OCI-LY3 (cell line): ENCODE measurements at regions not wholly inside any gene's neighbourhood (a gene's known extent, or its start where the extent isn't known, plus 50 kb on each side); places are given as distances from the start of the nearest gene placed in this dataset.
A peak's percentile ranks its signal among the peaks of the same experiment; 100 is the strongest.

Source experiments
- H2AFZ ChIP-seq: fragments of 200-600, 300-600 bp; shearing (Covaris generic); 2 replicates; pipeline ENCODE4 v1.6.0; 2014; ENCODE audit warnings: antibody characterized with exemption, low read depth, low read length
- H3K27ac ChIP-seq: fragments of 200-600, 300-600 bp; sonication (generic); 2 replicates; pipeline ENCODE4 v1.5.1; 2014; ENCODE audit warnings: mild to moderate bottlenecking, low read length, moderate library complexity, mixed read lengths
- H3K27me3 ChIP-seq: fragments of 200-600, 300-600 bp; sonication (generic); 2 replicates; pipeline ENCODE4 v1.6.1; 2014; ENCODE audit warnings: low read depth, low read length, mixed read lengths
- H3K36me3 ChIP-seq: fragments of 200-600, 300-600 bp; sonication (generic); replicated peaks from 2 replicates; pipeline ENCODE3; 2014; ENCODE audit warnings: low read depth, low read length, mixed read lengths
- H3K4me1 ChIP-seq: fragments of 300-600, 200-600 bp; sonication (generic); 2 replicates; pipeline ENCODE4 v1.6.1; 2014; ENCODE audit warnings: low read length, mixed read lengths
- H3K4me2 ChIP-seq: fragments of 200-600, 300-600 bp; sonication (generic); 2 replicates; pipeline ENCODE4 v1.6.1; 2014; ENCODE audit warnings: low read length, mixed read lengths
- H3K4me3 ChIP-seq: fragments of 300-600, 200-600 bp; sonication (generic); 2 replicates; pipeline ENCODE4 v1.5.1; 2014; ENCODE audit warnings: antibody characterized with exemption, mild to moderate bottlenecking, low read length, moderate library complexity
- H3K79me2 ChIP-seq: fragments of 300-600, 200-600 bp; shearing (Covaris generic); 2 replicates; pipeline ENCODE4 v1.6.1; 2014; ENCODE audit warnings: mild to moderate bottlenecking, low read length, mixed read lengths
- H3K9ac ChIP-seq: fragments of 300-600, 200-600 bp; shearing (Covaris generic); 2 replicates; pipeline ENCODE4 v1.6.0; 2014; ENCODE audit warnings: mild to moderate bottlenecking, low read length, moderate library complexity
- H3K9me3 ChIP-seq: fragments of 200-600, 300-600 bp; shearing (Covaris generic); 2 replicates; pipeline ENCODE4 v1.6.1; 2014; ENCODE audit warnings: low read length, mixed read lengths; ENCODE audit not compliant: insufficient read depth
- H4K20me1 ChIP-seq: fragments of 200-600, 300-600 bp; sonication (generic); 2 replicates; pipeline ENCODE4 v1.6.1; 2016; ENCODE audit warnings: low read length, mixed read lengths; ENCODE audit not compliant: insufficient read depth
- EZH2phosphoT487 ChIP-seq: fragments of 200-600 bp; shearing (Covaris generic); IDR thresholded peaks from 2 replicates; pipeline ENCODE4 v1.6.1; 2018; ENCODE audit warnings: antibody characterized with exemption, mixed run types, low read depth
- TF ChIP-seq, protein P1 (sequence below): fragments of 200-600, 300-600 bp; sonication (generic); IDR thresholded peaks from 2 replicates; pipeline ENCODE4 v1.5.1; 2014; ENCODE audit warnings: antibody characterized with exemption, low read length, low read depth

DNA sequence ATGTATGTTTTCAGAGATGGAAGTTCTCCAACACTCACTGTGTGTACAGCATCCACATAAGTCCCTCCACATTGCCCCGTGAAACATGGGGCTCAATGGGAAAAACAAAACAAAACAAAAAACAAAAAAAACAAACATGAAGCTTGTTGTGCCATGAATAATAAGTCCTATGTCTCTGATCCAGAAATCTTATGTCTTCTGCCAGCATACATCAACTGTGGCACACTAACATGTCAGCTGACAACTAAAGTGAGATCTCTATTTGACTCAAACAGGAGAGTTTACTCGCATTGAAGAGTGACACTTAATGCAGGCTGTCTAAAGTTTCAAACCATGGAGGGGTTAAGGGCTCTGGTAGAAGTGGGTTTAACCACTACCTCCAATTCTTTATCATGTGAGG lies 180.2 kb upstream of the ROBO1 start:
- Histone ChIP-seq H3K9me3 (no peaks in the 10 kb centered on the region), H3K79me2 (no peaks in the 10 kb centered on the region), H2AFZ (peak overlapping the region; percentile 53; the same call in 1 of the 2 replicates), H3K36me3 (no peaks in the 10 kb centered on the region), H3K4me1 (peaks cover 17% of the 10 kb centered on the region), H3K9ac (no peak overlapping the region), H3K27me3 (no peaks in the 10 kb centered on the region), H3K4me2 (peak overlapping the region; percentile 42), H3K27ac (peak overlapping the region; percentile 13; the same call in 1 of the 2 replicates), H4K20me1 (no peaks in the 10 kb centered on the region), H3K4me3 (0 out of 2 replicates have a peak overlapping the region, but pooled peaks have one; percentile 6)
- no peak for TF ChIP-seq EZH2phosphoT487
- TF ChIP-seq, protein P1, sequence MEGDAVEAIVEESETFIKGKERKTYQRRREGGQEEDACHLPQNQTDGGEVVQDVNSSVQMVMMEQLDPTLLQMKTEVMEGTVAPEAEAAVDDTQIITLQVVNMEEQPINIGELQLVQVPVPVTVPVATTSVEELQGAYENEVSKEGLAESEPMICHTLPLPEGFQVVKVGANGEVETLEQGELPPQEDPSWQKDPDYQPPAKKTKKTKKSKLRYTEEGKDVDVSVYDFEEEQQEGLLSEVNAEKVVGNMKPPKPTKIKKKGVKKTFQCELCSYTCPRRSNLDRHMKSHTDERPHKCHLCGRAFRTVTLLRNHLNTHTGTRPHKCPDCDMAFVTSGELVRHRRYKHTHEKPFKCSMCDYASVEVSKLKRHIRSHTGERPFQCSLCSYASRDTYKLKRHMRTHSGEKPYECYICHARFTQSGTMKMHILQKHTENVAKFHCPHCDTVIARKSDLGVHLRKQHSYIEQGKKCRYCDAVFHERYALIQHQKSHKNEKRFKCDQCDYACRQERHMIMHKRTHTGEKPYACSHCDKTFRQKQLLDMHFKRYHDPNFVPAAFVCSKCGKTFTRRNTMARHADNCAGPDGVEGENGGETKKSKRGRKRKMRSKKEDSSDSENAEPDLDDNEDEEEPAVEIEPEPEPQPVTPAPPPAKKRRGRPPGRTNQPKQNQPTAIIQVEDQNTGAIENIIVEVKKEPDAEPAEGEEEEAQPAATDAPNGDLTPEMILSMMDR, result no peak

DNA sequence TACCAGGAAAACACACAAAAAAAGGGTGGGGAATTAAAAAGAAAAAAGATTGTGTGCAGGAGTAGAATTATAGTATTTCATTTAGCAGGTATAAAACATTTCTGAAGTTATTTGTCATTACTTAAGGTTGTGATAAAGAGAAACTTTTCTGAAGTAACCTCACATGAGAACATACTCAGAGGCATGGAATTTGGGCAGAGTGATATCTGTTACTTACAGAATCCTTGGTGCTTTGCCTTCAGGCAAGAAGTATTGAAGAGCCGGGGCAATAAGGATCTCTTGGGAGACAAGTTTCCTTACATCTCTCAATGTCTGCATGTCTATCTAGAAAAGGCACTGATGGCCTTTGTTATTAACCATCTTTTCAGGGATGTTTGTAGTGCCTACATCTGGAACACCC lies 179.7 kb upstream of the ROBO1 start:
- H3K36me3 ChIP-seq, result no peaks in the 10 kb centered on the region
- H3K4me3 ChIP-seq, result no peak overlapping the region
- H3K9me3 ChIP-seq, result no peaks in the 10 kb centered on the region
- no peaks in the 10 kb centered on the region for H4K20me1 ChIP-seq
- TF ChIP-seq, protein P1, result no peak
- no peak for TF ChIP-seq EZH2phosphoT487
- no peak overlapping the region for H3K9ac ChIP-seq
- no peaks in the 10 kb centered on the region for H3K27me3 ChIP-seq
- peaks cover 17% of the 10 kb centered on the region for H3K4me1 ChIP-seq
- peak overlapping the region; percentile 13; the same call in 1 of the 2 replicates for H3K27ac ChIP-seq
- H2AFZ ChIP-seq, result peak overlapping the region; percentile 53
- H3K4me2 ChIP-seq, result peak overlapping the region; percentile 42
- no peaks in the 10 kb centered on the region for H3K79me2 ChIP-seq

DNA sequence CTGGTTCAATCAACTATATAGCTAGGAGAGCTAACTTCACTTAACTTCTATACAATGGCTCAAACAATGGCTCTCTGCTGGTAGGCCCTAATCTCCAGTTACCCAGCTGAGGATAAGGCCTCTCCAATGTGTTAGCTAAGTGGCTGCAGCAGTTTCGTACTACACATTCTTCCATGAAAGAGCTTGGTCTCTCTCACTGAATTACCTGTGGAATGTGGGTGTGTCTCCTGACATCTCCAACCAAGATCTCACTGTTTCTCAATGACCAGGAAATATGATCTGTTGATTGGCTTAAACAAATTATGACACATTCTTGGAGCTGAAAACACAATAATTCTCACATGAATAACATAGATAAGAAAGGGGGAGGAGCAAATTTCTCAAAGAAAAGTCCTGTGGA lies 169.8 kb upstream of the ROBO1 start:
- no peaks in the 10 kb centered on the region for H4K20me1 ChIP-seq
- H3K79me2 ChIP-seq, result no peaks in the 10 kb centered on the region
- peak overlapping the region; percentile 48; the same call in 1 of the 2 replicates for H2AFZ ChIP-seq
- no peaks in the 10 kb centered on the region for H3K27me3 ChIP-seq
- H3K4me1 ChIP-seq, result no peaks in the 10 kb centered on the region
- no peak overlapping the region for H3K9ac ChIP-seq
- no peak overlapping the region for H3K27ac ChIP-seq
- no peak overlapping the region for H3K4me3 ChIP-seq
- TF ChIP-seq, protein P1, result no peak
- TF ChIP-seq EZH2phosphoT487, result no peak
- H3K4me2 ChIP-seq, result no peak overlapping the region
- H3K36me3 ChIP-seq, result no peaks in the 10 kb centered on the region
- H3K9me3 ChIP-seq, result no peaks in the 10 kb centered on the region

DNA sequence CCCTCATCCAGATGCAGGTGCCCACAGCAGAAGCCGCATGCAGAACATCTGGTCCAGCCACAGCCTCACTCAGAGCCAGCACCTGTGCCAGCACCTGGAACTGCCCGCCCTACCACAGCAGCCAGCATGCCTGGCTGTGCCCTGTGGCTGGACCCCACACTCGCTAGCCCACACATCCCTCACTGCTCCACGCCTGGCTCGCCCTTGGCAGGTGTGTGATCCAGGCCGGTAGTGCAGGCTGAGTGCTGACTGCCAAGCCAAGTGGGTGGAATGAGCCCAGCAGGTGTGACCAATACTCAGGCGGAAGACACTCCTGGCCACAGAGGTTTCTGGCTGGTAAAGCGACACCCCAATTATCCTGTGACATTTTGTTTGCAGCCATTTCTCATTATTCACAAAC lies 162.4 kb upstream of the ROBO1 start:
- H2AFZ ChIP-seq, result no peak overlapping the region
- TF ChIP-seq, protein P1, result no peak
- no peak for TF ChIP-seq EZH2phosphoT487
- H3K9ac ChIP-seq, result no peak overlapping the region
- no peaks in the 10 kb centered on the region for H3K9me3 ChIP-seq
- H3K4me3 ChIP-seq, result no peak overlapping the region
- H3K36me3 ChIP-seq, result no peaks in the 10 kb centered on the region
- peaks cover 11% of the 10 kb centered on the region for H3K4me1 ChIP-seq
- H3K4me2 ChIP-seq, result no peak overlapping the region
- H3K27ac ChIP-seq, result no peak overlapping the region
- H3K27me3 ChIP-seq, result no peaks in the 10 kb centered on the region
- no peaks in the 10 kb centered on the region for H4K20me1 ChIP-seq
- H3K79me2 ChIP-seq, result no peaks in the 10 kb centered on the region
